ENCODE measurements at regions not wholly inside any gene's neighbourhood (a gene's known extent, or its start where the extent isn't known, plus 50 kb on each side); places are given as distances from the start of the nearest gene placed in this dataset.

- no peak for TF ChIP-seq CTCF (IDR thresholded peaks at IDR 0.05)
- ATAC-seq (ENCODE audit: low FRiP score) = peak; percentile 79
- DNase-seq (ENCODE audit: low spot score) = no peak
Observed at GRCh38 chr2:46831051-46831868, 84.3 kb downstream of the MCFD2 start.

- DNase-seq (ENCODE audit: low spot score) (no peak), ATAC-seq (ENCODE audit: low FRiP score) (no peak)
- TF ChIP-seq CTCF (IDR thresholded peaks at IDR 0.05) = no peak
Observed at GRCh38 chr2:46829231-46829995, 86.2 kb downstream of the MCFD2 start.

- ATAC-seq (ENCODE audit: low FRiP score) = no peak
- DNase-seq (ENCODE audit: low spot score) = no peak
- TF ChIP-seq CTCF (IDR thresholded peaks at IDR 0.05) = no peak
Observed at GRCh38 chr2:46828491-46829230, 86.9 kb downstream of the MCFD2 start.

GRCh38 chr2:46828135-46828438 lies 87.5 kb downstream of the MCFD2 start:
- no peak for TF ChIP-seq CTCF (IDR thresholded peaks at IDR 0.05)
- no peak for ATAC-seq (ENCODE audit: low FRiP score)
- DNase-seq (ENCODE audit: low spot score) = no peak

GRCh38 chr2:46827274-46828134 lies 88.1 kb downstream of the MCFD2 start:
- ATAC-seq (ENCODE audit: low FRiP score) = no peak
- TF ChIP-seq CTCF (IDR thresholded peaks at IDR 0.05) = no peak
- no peak for DNase-seq (ENCODE audit: low spot score)

- no peak for DNase-seq (ENCODE audit: low spot score)
- TF ChIP-seq CTCF (IDR thresholded peaks at IDR 0.05) = no peak
- no peak for ATAC-seq (ENCODE audit: low FRiP score)
Observed at GRCh38 chr2:46826569-46827245, 88.9 kb downstream of the MCFD2 start.

All from omental fat pad (tissue), 3 donors.